OCI-LY7 (cell line): ENCODE measurements at regions not wholly inside any gene's neighbourhood (a gene's known extent, or its start where the extent isn't known, plus 50 kb on each side); places are given as distances from the start of the nearest gene placed in this dataset.

Experiments used
- EZH2phosphoT487 ChIP-seq: fragments of 200-600 bp; sonication (generic); IDR thresholded peaks from 2 replicates; pipeline ENCODE4 v1.6.1; 2018; ENCODE audit warnings: low read depth, borderline replicate concordance, mild to moderate bottlenecking, mixed run types, antibody characterized with exemption, low read length, moderate library complexity, mixed read lengths
- TF ChIP-seq, protein P1 (sequence below): fragments of 200-600 bp; sonication (generic); conservative IDR thresholded peaks from 2 replicates; pipeline ENCODE4 v1.5.1; 2014; ENCODE audit warnings: mild to moderate bottlenecking, antibody characterized with exemption, low read length, moderate library complexity, mixed read lengths

DNA sequence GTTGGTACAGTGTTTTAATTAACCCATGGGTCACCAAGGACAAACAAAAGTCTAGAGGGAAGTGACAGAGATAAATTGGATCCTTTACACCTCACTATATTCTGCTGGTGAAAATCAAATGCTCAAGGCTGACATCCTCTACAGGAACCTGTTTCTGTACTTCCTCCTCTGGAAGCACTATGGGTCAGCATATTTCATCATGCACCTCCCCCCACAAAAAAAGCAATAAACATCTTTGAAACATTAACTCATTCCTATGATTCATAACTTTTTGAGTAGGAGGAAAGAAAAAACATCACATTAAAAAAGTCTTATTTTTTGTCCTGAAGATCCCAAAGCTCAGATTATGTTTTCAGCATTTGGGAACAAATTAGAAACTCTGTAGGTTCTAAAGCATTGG lies 588.3 kb upstream of the SGCG start:
- TF ChIP-seq, protein P1, sequence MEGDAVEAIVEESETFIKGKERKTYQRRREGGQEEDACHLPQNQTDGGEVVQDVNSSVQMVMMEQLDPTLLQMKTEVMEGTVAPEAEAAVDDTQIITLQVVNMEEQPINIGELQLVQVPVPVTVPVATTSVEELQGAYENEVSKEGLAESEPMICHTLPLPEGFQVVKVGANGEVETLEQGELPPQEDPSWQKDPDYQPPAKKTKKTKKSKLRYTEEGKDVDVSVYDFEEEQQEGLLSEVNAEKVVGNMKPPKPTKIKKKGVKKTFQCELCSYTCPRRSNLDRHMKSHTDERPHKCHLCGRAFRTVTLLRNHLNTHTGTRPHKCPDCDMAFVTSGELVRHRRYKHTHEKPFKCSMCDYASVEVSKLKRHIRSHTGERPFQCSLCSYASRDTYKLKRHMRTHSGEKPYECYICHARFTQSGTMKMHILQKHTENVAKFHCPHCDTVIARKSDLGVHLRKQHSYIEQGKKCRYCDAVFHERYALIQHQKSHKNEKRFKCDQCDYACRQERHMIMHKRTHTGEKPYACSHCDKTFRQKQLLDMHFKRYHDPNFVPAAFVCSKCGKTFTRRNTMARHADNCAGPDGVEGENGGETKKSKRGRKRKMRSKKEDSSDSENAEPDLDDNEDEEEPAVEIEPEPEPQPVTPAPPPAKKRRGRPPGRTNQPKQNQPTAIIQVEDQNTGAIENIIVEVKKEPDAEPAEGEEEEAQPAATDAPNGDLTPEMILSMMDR, result no peak
- no peak for TF ChIP-seq EZH2phosphoT487
